ENCODE measurements at regions not wholly inside any gene's neighbourhood (a gene's known extent, or its start where the extent isn't known, plus 50 kb on each side); places are given as distances from the start of the nearest gene placed in this dataset.
A peak's percentile ranks its signal among the peaks of the same experiment; 100 is the strongest.

DNA sequence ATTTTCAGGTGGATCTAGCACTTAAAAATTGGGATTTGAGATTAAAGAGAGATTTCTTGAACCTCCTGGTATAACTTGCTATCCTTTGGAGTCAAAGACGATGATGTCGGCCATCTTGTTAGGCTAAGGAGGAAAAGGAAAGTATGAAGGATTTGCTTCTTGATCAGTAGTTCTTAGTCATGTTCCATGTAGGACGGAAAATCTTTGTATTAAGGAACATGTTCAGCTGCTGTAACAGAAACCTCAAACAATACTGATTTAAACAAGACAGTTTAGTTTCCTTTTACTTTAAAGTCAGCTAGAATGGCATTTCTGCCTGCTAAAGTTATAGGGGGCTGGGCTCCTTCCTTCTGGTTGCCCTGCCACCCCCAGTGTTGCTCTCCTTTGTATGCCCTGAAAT is 56.4 kb upstream of the MGAT5 start:
- Histone ChIP-seq H3K27me3 (ENCODE audit: insufficient read depth, low read length) (no peaks in the 10 kb centered on the region), H3K36me3 (ENCODE audit: insufficient read depth, low read length) (no peaks in the 10 kb centered on the region), H3K27ac (ENCODE audit: low read depth, low read length) (no peak overlapping the region), H3K4me1 (ENCODE audit: insufficient read depth, low read length) (peaks cover 22% of the 10 kb centered on the region), H3K9ac (ENCODE audit: low read depth, low read length) (no peak overlapping the region), H3K4me3 (ENCODE audit: low read length) (no peak overlapping the region), H3K9me3 (ENCODE audit: insufficient read depth, low read depth, low read length) (no peaks in the 10 kb centered on the region)
- WGBS: 95% methylated on average over 3 of the region's 3 CpGs

DNA sequence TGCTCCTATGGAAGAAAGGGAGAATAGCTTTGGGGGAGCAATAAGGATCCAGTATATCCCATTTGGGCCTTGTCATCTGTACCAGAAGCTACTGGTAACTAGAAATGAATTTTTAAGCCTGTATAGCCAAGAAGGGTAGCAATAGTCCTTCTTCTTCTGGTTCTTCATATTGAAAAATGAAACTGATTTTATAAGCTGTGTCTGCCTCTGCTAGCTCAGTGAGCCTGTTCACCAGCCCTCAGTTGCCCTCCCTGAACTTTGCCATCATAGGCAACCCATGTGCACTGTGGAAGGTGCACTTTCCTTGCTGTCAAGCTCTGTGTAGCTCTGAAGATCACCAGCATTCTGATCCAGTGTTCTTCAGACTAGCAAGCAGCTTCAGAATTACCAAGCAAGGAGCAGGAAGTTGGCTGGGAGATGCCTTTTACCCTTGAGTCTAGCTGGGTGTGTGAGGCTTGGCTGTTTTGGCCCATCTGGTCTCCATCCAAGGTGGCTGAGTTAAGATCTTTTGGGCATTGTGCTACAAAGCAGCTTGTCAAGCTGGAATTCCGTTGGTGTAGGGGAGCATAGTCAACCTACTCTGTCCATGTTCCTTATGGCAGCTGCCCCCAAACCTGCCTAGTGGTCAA is 55.8 kb upstream of the MGAT5 start:
- Histone ChIP-seq H3K9me3 (ENCODE audit: insufficient read depth, low read depth, low read length) (no peaks in the 10 kb centered on the region), H3K36me3 (ENCODE audit: insufficient read depth, low read length) (no peaks in the 10 kb centered on the region), H3K27ac (ENCODE audit: low read depth, low read length) (no peak overlapping the region), H3K4me1 (ENCODE audit: insufficient read depth, low read length) (peaks cover 29% of the 10 kb centered on the region), H3K4me3 (ENCODE audit: low read length) (no peak overlapping the region), H3K9ac (ENCODE audit: low read depth, low read length) (no peak overlapping the region), H3K27me3 (ENCODE audit: insufficient read depth, low read length) (no peaks in the 10 kb centered on the region)
- WGBS: 92% methylated on average over 1 of the region's 1 CpG

DNA sequence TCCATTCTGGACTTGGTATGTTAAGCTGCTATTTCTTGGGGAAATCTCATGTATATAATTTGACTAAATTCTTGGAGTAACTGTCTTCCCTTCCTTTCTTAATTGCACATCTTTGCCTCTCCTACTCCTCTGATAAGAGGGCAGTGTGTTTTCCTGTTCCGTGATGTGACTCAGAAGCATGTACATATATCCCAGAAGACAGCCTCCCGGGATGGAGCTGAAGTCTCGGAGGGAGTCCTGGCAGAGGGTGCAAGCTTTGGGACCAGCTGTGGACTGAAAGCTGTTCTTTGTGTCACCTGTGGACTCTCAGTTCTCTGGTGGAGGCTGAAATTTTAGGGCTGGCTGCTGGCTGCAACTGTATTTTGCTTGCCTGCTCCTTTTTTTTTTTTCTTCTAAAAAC is 54.7 kb upstream of the MGAT5 start:
- H3K27ac ChIP-seq (ENCODE audit: low read depth, low read length): no peak overlapping the region
- no peak overlapping the region for H3K4me3 ChIP-seq (ENCODE audit: low read length)
- 97% methylated on average over 3 of the region's 3 CpGs for WGBS
- no peaks in the 10 kb centered on the region for H3K36me3 ChIP-seq (ENCODE audit: insufficient read depth, low read length)
- no peaks in the 10 kb centered on the region for H3K9me3 ChIP-seq (ENCODE audit: insufficient read depth, low read depth, low read length)
- H3K27me3 ChIP-seq (ENCODE audit: insufficient read depth, low read length): no peaks in the 10 kb centered on the region
- no peak overlapping the region for H3K9ac ChIP-seq (ENCODE audit: low read depth, low read length)
- peaks cover 31% of the 10 kb centered on the region for H3K4me1 ChIP-seq (ENCODE audit: insufficient read depth, low read length)

DNA sequence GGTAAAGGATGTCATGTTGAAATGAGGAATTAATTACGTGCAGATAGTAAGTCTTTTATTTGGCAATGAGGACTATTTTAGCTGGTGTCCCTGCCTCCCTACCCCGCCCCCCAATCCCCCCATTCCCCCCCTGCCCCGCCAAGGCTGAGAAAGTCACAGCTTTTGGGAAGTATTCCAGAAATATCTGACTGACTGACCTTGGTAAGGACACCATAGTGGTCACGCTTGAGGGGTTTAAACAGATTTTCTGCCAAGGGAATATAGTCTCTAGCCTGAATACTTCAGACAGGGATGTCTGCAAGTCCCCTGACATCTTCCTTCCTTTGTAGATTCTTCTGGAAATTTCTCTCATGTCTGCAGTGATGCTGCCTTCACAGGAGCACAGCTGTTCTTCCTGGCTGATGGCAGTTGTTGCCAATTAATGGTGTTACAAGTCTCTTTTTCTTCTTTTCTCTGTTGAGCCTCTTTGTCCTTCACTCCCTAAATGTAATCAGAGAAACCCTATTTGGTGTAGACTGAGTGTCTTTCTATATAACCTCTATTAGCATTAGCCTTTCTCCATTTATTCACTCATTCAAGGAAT is 53.7 kb upstream of the MGAT5 start:
- Histone ChIP-seq H3K36me3 (ENCODE audit: insufficient read depth, low read length) (no peaks in the 10 kb centered on the region), H3K4me1 (ENCODE audit: insufficient read depth, low read length) (peaks cover 31% of the 10 kb centered on the region), H3K9ac (ENCODE audit: low read depth, low read length) (no peak overlapping the region), H3K27ac (ENCODE audit: low read depth, low read length) (no peak overlapping the region), H3K9me3 (ENCODE audit: insufficient read depth, low read depth, low read length) (no peaks in the 10 kb centered on the region), H3K4me3 (ENCODE audit: low read length) (no peak overlapping the region), H3K27me3 (ENCODE audit: insufficient read depth, low read length) (no peaks in the 10 kb centered on the region)
- WGBS: 100% methylated on average over 3 of the region's 4 CpGs

DNA sequence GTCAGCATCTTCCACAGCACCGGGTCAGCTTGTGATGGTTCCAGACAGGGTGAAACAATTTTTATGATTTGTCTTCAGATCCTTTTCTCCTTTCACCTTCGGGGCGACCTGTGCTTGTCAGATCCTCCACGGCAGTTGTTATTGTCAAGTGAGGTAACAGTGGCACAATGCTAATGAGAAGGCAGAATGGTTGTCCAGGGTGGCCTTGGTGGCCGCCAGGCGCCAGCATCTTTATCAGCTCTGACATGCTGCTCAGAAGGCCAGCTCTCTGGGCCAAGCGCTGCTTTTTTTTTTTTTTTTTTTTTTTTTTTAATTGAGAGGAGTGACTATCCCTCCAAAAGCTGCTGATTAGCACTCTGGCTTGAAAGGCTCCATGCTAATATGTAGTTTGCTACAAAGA is 52.3 kb upstream of the MGAT5 start:
- no peak overlapping the region for H3K4me3 ChIP-seq (ENCODE audit: low read length)
- peaks cover 45% of the 10 kb centered on the region for H3K4me1 ChIP-seq (ENCODE audit: insufficient read depth, low read length)
- H3K27ac ChIP-seq (ENCODE audit: low read depth, low read length): no peak overlapping the region
- no peaks in the 10 kb centered on the region for H3K9me3 ChIP-seq (ENCODE audit: insufficient read depth, low read depth, low read length)
- H3K36me3 ChIP-seq (ENCODE audit: insufficient read depth, low read length): no peaks in the 10 kb centered on the region
- WGBS: 90% methylated on average over 7 of the region's 7 CpGs
- no peak overlapping the region for H3K9ac ChIP-seq (ENCODE audit: low read depth, low read length)
- H3K27me3 ChIP-seq (ENCODE audit: insufficient read depth, low read length): no peaks in the 10 kb centered on the region

DNA sequence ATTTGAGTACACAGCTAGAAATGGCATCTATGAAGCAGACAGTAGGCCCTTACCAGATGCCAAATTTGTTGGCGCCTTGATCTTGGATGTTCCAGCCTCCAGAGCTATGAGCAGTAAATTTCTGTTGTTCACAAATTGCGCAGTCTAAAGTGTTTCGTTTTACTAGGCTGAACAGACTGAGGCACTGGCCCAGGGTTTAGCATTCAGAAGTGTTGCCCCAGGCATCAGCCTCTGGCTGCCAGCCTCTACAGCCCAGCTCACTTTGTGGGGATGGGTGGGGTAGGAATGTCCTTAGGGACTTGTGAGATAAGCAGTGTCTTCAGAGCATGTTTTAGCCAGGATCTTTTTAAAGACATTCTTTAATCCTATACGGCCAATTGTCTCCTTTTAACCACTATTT is 51.5 kb upstream of the MGAT5 start:
- Histone ChIP-seq H3K36me3 (ENCODE audit: insufficient read depth, low read length) (no peaks in the 10 kb centered on the region), H3K27me3 (ENCODE audit: insufficient read depth, low read length) (no peaks in the 10 kb centered on the region), H3K27ac (ENCODE audit: low read depth, low read length) (peak overlapping the region; percentile 67; the same call in 1 of the 2 replicates), H3K9me3 (ENCODE audit: insufficient read depth, low read depth, low read length) (no peaks in the 10 kb centered on the region), H3K9ac (ENCODE audit: low read depth, low read length) (peak overlapping the region; percentile 7; the same call in 1 of the 2 replicates), H3K4me1 (ENCODE audit: insufficient read depth, low read length) (peaks cover 53% of the 10 kb centered on the region), H3K4me3 (ENCODE audit: low read length) (no peak overlapping the region)
- 82% methylated on average over 4 of the region's 4 CpGs for WGBS

DNA sequence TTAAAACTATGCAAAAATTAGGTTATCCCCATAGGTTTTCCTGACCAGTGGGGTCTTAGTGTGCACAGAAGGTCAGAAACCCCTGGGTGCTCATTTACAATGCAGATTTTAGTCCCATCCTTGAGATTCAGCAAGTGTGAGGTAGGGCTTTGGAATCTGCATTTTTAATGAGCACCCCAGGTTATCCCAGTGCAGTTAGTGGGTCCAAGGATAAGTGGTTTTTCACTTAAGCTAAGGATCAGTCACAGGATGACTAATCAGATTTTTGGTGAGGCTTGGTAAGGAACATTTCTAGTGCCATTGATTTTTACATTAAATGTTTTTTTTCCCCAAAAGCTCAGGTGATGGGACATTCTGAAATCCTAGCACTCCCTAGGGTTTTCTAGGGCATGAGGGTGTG is 50.7 kb upstream of the MGAT5 start:
- no peaks in the 10 kb centered on the region for H3K27me3 ChIP-seq (ENCODE audit: insufficient read depth, low read length)
- H3K4me1 ChIP-seq (ENCODE audit: insufficient read depth, low read length): peaks cover 55% of the 10 kb centered on the region
- no peaks in the 10 kb centered on the region for H3K9me3 ChIP-seq (ENCODE audit: insufficient read depth, low read depth, low read length)
- H3K36me3 ChIP-seq (ENCODE audit: insufficient read depth, low read length): no peaks in the 10 kb centered on the region
- no peak overlapping the region for H3K9ac ChIP-seq (ENCODE audit: low read depth, low read length)
- peak overlapping the region; percentile 67; the same call in 1 of the 2 replicates for H3K27ac ChIP-seq (ENCODE audit: low read depth, low read length)
- H3K4me3 ChIP-seq (ENCODE audit: low read length): no peak overlapping the region
